Umbilical cord (tissue), 1 donor: ENCODE measurements at regions not wholly inside any gene's neighbourhood (a gene's known extent, or its start where the extent isn't known, plus 50 kb on each side); places are given as distances from the start of the nearest gene placed in this dataset.
A peak's percentile ranks its signal among the peaks of the same experiment; 100 is the strongest.

ENCODE experiments used
- DNase-seq: peaks from one replicate; pipeline ENCODE4 v3.0.0-alpha.2; 2015; ENCODE audit warnings: low spot score

GRCh38 chr15:58269455-58270414 is 131.6 kb downstream of the AQP9 start:
- peak; percentile 63 for DNase-seq

- no peak for DNase-seq
These were observed 133.2 kb downstream of the AQP9 start for GRCh38 chr15:58271410-58271809.

- no peak for DNase-seq
These were observed 134.9 kb downstream of the AQP9 start for GRCh38 chr15:58273104-58273503.

GRCh38 chr15:58274885-58275284 is 136.7 kb downstream of the AQP9 start:
- no peak for DNase-seq

- DNase-seq: no peak
These were observed 137.6 kb downstream of the AQP9 start for GRCh38 chr15:58275785-58276184.

GRCh38 chr15:58276924-58277323 is 138.7 kb downstream of the AQP9 start:
- no peak for DNase-seq

- DNase-seq: no peak
These were observed 139.2 kb downstream of the AQP9 start for GRCh38 chr15:58277333-58277732.

- no peak for DNase-seq
These were observed 140.9 kb downstream of the AQP9 start for GRCh38 chr15:58279106-58279505.

- DNase-seq: no peak
These were observed 141.5 kb downstream of the AQP9 start for GRCh38 chr15:58279654-58280053.

GRCh38 chr15:58282060-58282708 is 144.0 kb downstream of the AQP9 start:
- no peak for DNase-seq

- DNase-seq: no peak
These were observed 145.1 kb downstream of the AQP9 start for GRCh38 chr15:58283302-58283701.

GRCh38 chr15:58284293-58284692 is 146.1 kb downstream of the AQP9 start:
- no peak for DNase-seq

GRCh38 chr15:58285212-58285920 is 146.4 kb upstream of the LIPC start:
- DNase-seq: no peak

GRCh38 chr15:58285921-58286278 is 145.9 kb upstream of the LIPC start:
- DNase-seq: no peak

GRCh38 chr15:58286523-58286922 is 145.3 kb upstream of the LIPC start:
- no peak for DNase-seq

- DNase-seq: no peak
These were observed 143.9 kb upstream of the LIPC start for GRCh38 chr15:58287891-58288290.

- no peak for DNase-seq
These were observed 143.2 kb upstream of the LIPC start for GRCh38 chr15:58288592-58288991.

GRCh38 chr15:58291848-58292247 is 139.9 kb upstream of the LIPC start:
- no peak for DNase-seq

GRCh38 chr15:58292751-58293175 is 139.0 kb upstream of the LIPC start:
- DNase-seq: no peak

GRCh38 chr15:58293622-58294550 is 137.9 kb upstream of the LIPC start:
- no peak for DNase-seq

GRCh38 chr15:58294681-58295254 is 137.0 kb upstream of the LIPC start:
- no peak for DNase-seq
